ENCODE measurements at regions not wholly inside any gene's neighbourhood (a gene's known extent, or its start where the extent isn't known, plus 50 kb on each side); places are given as distances from the start of the nearest gene placed in this dataset.

GRCh38 chr2:104321116-104321795 lies 532.7 kb upstream of the POU3F3 start:
- TF ChIP-seq CTCF (conservative IDR thresholded peaks at IDR 0.05 in 1 of 2, IDR thresholded peaks at IDR 0.05 in 1 of 2; ENCODE audit: low read depth in 1 of 2, low read length in 2 of 2) (no peak), EZH2 (IDR thresholded peaks at IDR 0.05; ENCODE audit: low read length, missing control alignments) (no peak)

Data from fibroblast of lung (primary cell).